ENCODE measurements at regions not wholly inside any gene's neighbourhood (a gene's known extent, or its start where the extent isn't known, plus 50 kb on each side); places are given as distances from the start of the nearest gene placed in this dataset.
"Not testable (repeated sequence)": the region's sequence is repeated elsewhere in the genome, so short reads cannot be mapped to it uniquely, and the experiment has no call there.

- no peak overlapping the region for H3K4me3 ChIP-seq (replicated peaks; ENCODE audit: low read depth, low read length)
- no peak for DNase-seq (ENCODE audit: extremely low read depth, low read depth)
- TF ChIP-seq CTCF (IDR thresholded peaks at IDR 0.05; ENCODE audit: low read depth, low read length, missing control alignments): no peak
Measured at GRCh38 chr1:219549215-219549614, 63.7 kb downstream of the ZC3H11B start.

GRCh38 chr1:219548386-219548785, 64.5 kb downstream of the ZC3H11B start:
- no peak for TF ChIP-seq CTCF (IDR thresholded peaks at IDR 0.05; ENCODE audit: low read depth, low read length, missing control alignments)
- DNase-seq (ENCODE audit: extremely low read depth, low read depth): no peak
- H3K4me3 ChIP-seq (replicated peaks; ENCODE audit: low read depth, low read length): no peak overlapping the region

- DNase-seq (ENCODE audit: extremely low read depth, low read depth); H3K4me3 ChIP-seq (replicated peaks; ENCODE audit: low read depth, low read length): not testable (repeated sequence)
Measured at GRCh38 chr1:219545756-219546155, 67.1 kb downstream of the ZC3H11B start.

DNA sequence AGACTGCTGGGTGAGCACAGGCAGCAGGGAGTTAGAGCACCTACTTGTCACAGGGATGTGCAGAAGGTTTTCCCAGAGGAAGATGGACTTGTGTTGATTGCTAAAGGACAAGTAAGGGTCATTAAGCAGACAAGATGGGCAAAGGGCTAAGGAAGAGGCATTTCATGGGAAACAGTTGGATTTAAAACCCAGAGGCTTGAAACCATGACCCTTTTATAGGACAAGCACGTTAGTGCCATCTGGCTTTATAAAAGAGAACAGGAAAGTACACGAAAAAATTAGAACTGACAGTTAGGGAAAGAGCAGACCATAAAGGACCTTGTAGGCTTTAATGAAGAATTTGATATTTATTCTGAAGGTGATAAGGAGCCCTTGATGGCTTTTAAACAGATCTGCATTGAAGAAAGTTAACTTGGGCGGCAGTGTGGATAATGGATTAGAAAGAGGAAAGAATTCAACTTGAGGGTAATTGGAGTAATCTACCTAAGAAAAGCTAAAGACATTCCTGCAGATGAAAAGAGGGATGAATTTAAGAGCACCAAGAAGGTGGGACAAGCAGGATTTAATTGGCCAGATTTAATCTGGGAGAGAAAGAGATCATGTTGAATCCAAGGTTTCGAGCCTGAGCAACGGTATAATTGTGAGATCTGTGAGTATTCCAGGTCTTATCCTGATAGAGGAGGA, 68.6 kb downstream of the ZC3H11B start:
- no peak for TF ChIP-seq CTCF (IDR thresholded peaks at IDR 0.05; ENCODE audit: low read depth, low read length, missing control alignments)
- DNase-seq (ENCODE audit: extremely low read depth, low read depth): no peak
- H3K4me3 ChIP-seq (replicated peaks; ENCODE audit: low read depth, low read length): no peak overlapping the region

- no peak overlapping the region for H3K4me3 ChIP-seq (replicated peaks; ENCODE audit: low read depth, low read length)
- no peak for DNase-seq (ENCODE audit: extremely low read depth, low read depth)
- TF ChIP-seq CTCF (IDR thresholded peaks at IDR 0.05; ENCODE audit: low read depth, low read length, missing control alignments): no peak
Measured at GRCh38 chr1:219542828-219543518, 69.9 kb downstream of the ZC3H11B start.

DNA sequence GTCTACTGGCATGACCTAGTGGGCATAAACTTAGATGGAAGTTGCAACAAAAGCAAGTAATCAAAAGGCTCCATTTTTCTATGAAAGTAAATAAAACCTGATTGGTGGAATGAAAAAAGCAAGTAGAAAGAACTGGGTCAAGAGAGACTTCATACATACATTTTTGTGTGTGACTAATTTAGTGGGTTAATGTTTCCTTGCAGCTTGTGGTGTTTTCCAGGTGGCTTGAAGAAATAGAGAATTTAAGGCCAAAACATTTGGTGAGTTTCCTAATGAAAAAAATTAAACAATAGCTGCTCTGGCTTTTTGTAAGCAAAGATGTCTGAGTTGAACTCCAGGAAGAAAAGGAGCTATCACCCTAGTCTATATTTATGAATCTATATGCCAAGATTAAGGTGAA, 71.0 kb downstream of the ZC3H11B start:
- DNase-seq (ENCODE audit: extremely low read depth, low read depth): no peak

More for the DNA sequence above, 71.0 kb downstream of the ZC3H11B start:
- TF ChIP-seq CTCF (IDR thresholded peaks at IDR 0.05; ENCODE audit: low read depth, low read length, missing control alignments): no peak
- no peak overlapping the region for H3K4me3 ChIP-seq (replicated peaks; ENCODE audit: low read depth, low read length)
